H9 (cell line): ENCODE measurements at regions not wholly inside any gene's neighbourhood (a gene's known extent, or its start where the extent isn't known, plus 50 kb on each side); places are given as distances from the start of the nearest gene placed in this dataset.

ENCODE experiments used
- DNase-seq: peaks from one replicate; pipeline ENCODE4 v3.0.0-alpha.2; 2017
- H2AFZ ChIP-seq: one replicate; pipeline ENCODE4 v1.6.1; 2013; ENCODE audit warnings: mild to moderate bottlenecking, low read length, control low read depth, moderate library complexity
- H2AK5ac ChIP-seq: 2 replicates; pipeline ENCODE4 v1.6.1; 2013; ENCODE audit warnings: low read length, control low read depth, mixed read lengths; ENCODE audit not compliant: insufficient read length
- H2BK120ac ChIP-seq: one replicate; pipeline ENCODE4 v1.6.1; 2013; ENCODE audit warnings: low read depth, mild to moderate bottlenecking, low read length, control low read depth, inconsistent platforms; ENCODE audit not compliant: poor library complexity, severe bottlenecking
- H2BK12ac ChIP-seq: 2 replicates; pipeline ENCODE4 v1.6.1; 2013; ENCODE audit warnings: low read length, control low read depth, mixed read lengths, low read depth; ENCODE audit not compliant: insufficient read length
- H2BK15ac ChIP-seq: 2 replicates; pipeline ENCODE4 v1.6.1; 2013; ENCODE audit warnings: low read depth, low read length, control low read depth
- H2BK20ac ChIP-seq: one replicate; pipeline ENCODE4 v1.6.1; 2013; ENCODE audit warnings: low read depth, mild to moderate bottlenecking, low read length, control low read depth, inconsistent platforms; ENCODE audit not compliant: poor library complexity, severe bottlenecking
- H2BK5ac ChIP-seq: 2 replicates; pipeline ENCODE4 v1.6.1; 2013; ENCODE audit warnings: low read length, control low read depth, mixed read lengths; ENCODE audit not compliant: insufficient read length
- H3K14ac ChIP-seq: 2 replicates; pipeline ENCODE4 v1.6.1; 2013; ENCODE audit warnings: low read length, control low read depth; ENCODE audit not compliant: insufficient read depth
- H3K18ac ChIP-seq: 2 replicates; pipeline ENCODE4 v1.6.1; 2013; ENCODE audit warnings: low read depth, mild to moderate bottlenecking, mixed read lengths, low read length, control low read depth; ENCODE audit not compliant: insufficient read length
- H3K23ac ChIP-seq: 2 replicates; pipeline ENCODE4 v1.6.1; 2013; ENCODE audit warnings: low read length, control low read depth, mixed read lengths, low read depth; ENCODE audit not compliant: insufficient read length
- H3K23me2 ChIP-seq: 2 replicates; pipeline ENCODE4 v1.6.1; 2013; ENCODE audit warnings: low read depth, mild to moderate bottlenecking, mixed read lengths, low read length, control low read depth; ENCODE audit not compliant: insufficient read length, poor library complexity, severe bottlenecking
- H3K27ac ChIP-seq: 2 replicates; pipeline ENCODE4 v1.5.1; 2013; ENCODE audit warnings: low read length, control low read depth, mixed read lengths, low read depth; ENCODE audit not compliant: insufficient read length
- H3K27me3 ChIP-seq: 2 replicates; pipeline ENCODE4 v1.6.1; 2013; ENCODE audit warnings: low read length, control low read depth, inconsistent platforms; ENCODE audit not compliant: insufficient read depth
- H3K4ac ChIP-seq: 2 replicates; pipeline ENCODE4 v1.6.1; 2013; ENCODE audit warnings: low read depth, mild to moderate bottlenecking, control low read depth, inconsistent platforms, low read length, moderate library complexity
- H3K4me1 ChIP-seq: 2 replicates; pipeline ENCODE4 v1.6.1; 2013; ENCODE audit warnings: low read length, control low read depth, inconsistent platforms; ENCODE audit not compliant: insufficient read depth
- H3K4me2 ChIP-seq: 2 replicates; pipeline ENCODE4 v1.6.1; 2013; ENCODE audit warnings: low read length, control low read depth, mixed read lengths; ENCODE audit not compliant: insufficient read length, insufficient read depth
- H3K56ac ChIP-seq: 2 replicates; pipeline ENCODE4 v1.6.1; 2013; ENCODE audit warnings: low read depth, mild to moderate bottlenecking, mixed read lengths, low read length, control low read depth; ENCODE audit not compliant: insufficient read length
- H3K79me1 ChIP-seq: 2 replicates; pipeline ENCODE4 v1.6.1; 2013; ENCODE audit warnings: low read depth, mild to moderate bottlenecking, moderate library complexity, low read length, control low read depth, inconsistent platforms; ENCODE audit not compliant: insufficient read depth, poor library complexity, severe bottlenecking
- H3K79me2 ChIP-seq: 2 replicates; pipeline ENCODE4 v1.6.1; 2013; ENCODE audit warnings: low read length, control low read depth, inconsistent platforms; ENCODE audit not compliant: insufficient read depth
- H3K9ac ChIP-seq: 2 replicates; pipeline ENCODE4 v1.6.1; 2013; ENCODE audit warnings: low read length, control low read depth, mixed read lengths; ENCODE audit not compliant: insufficient read length; ENCODE audit errors: extremely low read depth
- H3K9me3 ChIP-seq: one replicate; pipeline ENCODE4 v1.6.1; 2013; ENCODE audit warnings: low read depth, low read length, inconsistent platforms; ENCODE audit not compliant: control insufficient read depth
- H3T11ph ChIP-seq: one replicate; pipeline ENCODE4 v1.6.1; 2013; ENCODE audit warnings: mild to moderate bottlenecking, low read length, control low read depth, inconsistent platforms
- H4K20me1 ChIP-seq: one replicate; pipeline ENCODE4 v1.6.1; 2013; ENCODE audit not compliant: control insufficient read depth, insufficient read length, insufficient read depth
- H4K5ac ChIP-seq: 2 replicates; pipeline ENCODE4 v1.6.1; 2013; ENCODE audit warnings: low read depth, mild to moderate bottlenecking, mixed read lengths, low read length, control low read depth; ENCODE audit not compliant: insufficient read length
- H4K8ac ChIP-seq: replicated peaks from 2 replicates; pipeline ENCODE4 v1.6.1; 2013; ENCODE audit warnings: low read length, control low read depth, mixed read lengths, low read depth; ENCODE audit not compliant: insufficient read length
- H4K91ac ChIP-seq: 2 replicates; pipeline ENCODE4 v1.6.1; 2013; ENCODE audit warnings: low read depth, mild to moderate bottlenecking, moderate library complexity, mixed read lengths, low read length, control low read depth; ENCODE audit not compliant: insufficient read length
- H3K27ac Mint-ChIP-seq, 3 experiments: 2 replicates in 2 of 3; 3 replicates in 1 of 3; pipeline ENCODE4 v1.8.0; 2020 to 2021; ENCODE audit warnings: mixed read lengths in 3 of 3, mild to moderate bottlenecking in 1 of 3, moderate library complexity in 1 of 3
- H3K27me3 Mint-ChIP-seq: 2 replicates; pipeline ENCODE4 v1.8.0; 2021; ENCODE audit warnings: low read depth, mild to moderate bottlenecking, moderate library complexity, mixed read lengths
- H3K36me3 Mint-ChIP-seq, 3 experiments: 2 replicates in 2 of 3; 3 replicates in 1 of 3; pipeline ENCODE4 v1.8.0; 2020 to 2021; ENCODE audit warnings: low read depth in 3 of 3, mixed read lengths in 3 of 3; ENCODE audit not compliant: insufficient read depth in 1 of 3
- H3K4me1 Mint-ChIP-seq, 2 experiments: 2 replicates each; pipeline ENCODE4 v1.8.0; 2020; ENCODE audit warnings: mixed read lengths in 2 of 2
- H3K4me3 Mint-ChIP-seq, 2 experiments: 2 replicates in 1 of 2; 3 replicates in 1 of 2; pipeline ENCODE4 v1.8.0; 2020 to 2021; ENCODE audit warnings: mild to moderate bottlenecking in 2 of 2, mixed read lengths in 2 of 2, moderate library complexity in 1 of 2
- H3K9me3 Mint-ChIP-seq, 2 experiments: 2 replicates in 1 of 2; 3 replicates in 1 of 2; pipeline ENCODE4 v1.8.0; 2020; ENCODE audit warnings: mild to moderate bottlenecking in 2 of 2, mixed read lengths in 2 of 2, moderate library complexity in 1 of 2
- CTCF ChIP-seq: fragments of 200-600 bp; sonication (generic); conservative IDR thresholded peaks from 3 replicates; pipeline ENCODE4 v1.8.0; 2021; ENCODE audit warnings: antibody characterized with exemption, mild to moderate bottlenecking
- WGBS: extraction: QIAGEN DNeasy Blood & Tissue Kit; methylation state at CpG from one replicate; pipeline ENCODE4 v1.1.7; 2013; ENCODE audit warnings: missing lambda C conversion rate, low lambda C conversion rate, mixed read lengths; ENCODE audit not compliant: insufficient read length; ENCODE audit errors: extremely low coverage; 5-methylcytosine and 5-hydroxymethylcytosine counted together

DNA sequence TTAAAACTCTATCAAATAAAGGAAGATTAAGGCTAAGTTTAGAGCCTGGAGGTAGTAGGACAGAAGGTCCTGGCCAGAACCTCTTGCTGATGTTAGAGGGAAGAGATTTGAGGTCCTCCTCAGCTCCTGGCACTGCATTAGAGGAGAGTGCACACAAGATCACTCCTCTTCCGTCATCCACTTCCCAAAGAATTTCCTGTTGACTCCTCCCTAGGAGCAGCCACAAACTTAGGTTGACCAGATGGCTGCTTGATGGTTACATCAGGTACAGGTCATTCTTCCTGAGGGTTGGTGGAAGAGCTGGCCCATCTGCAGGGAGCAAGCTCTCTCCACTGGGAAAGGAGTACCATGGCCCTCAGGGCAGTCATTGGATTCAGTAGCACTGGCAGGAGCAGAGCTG is 93.9 kb upstream of the IL33 start:
- no peak overlapping the region for H2BK5ac ChIP-seq
- no peak overlapping the region for H3K18ac ChIP-seq
- Mint-ChIP-seq H3K4me1 (no peaks in the 10 kb centered on the region), H3K4me3 (no peak overlapping the region), H3K27ac (no peak overlapping the region), H3K27me3 (no peaks in the 10 kb centered on the region), H3K36me3 (no peaks in the 10 kb centered on the region), H3K9me3 (no peaks in the 10 kb centered on the region)
- TF ChIP-seq CTCF, result no peak
- no peak overlapping the region for H2BK20ac ChIP-seq
- H3K14ac ChIP-seq, result no peak overlapping the region
- no peak overlapping the region for H3K4me2 ChIP-seq
- H3T11ph ChIP-seq, result no peak overlapping the region
- no peak overlapping the region for H2BK12ac ChIP-seq
- no peaks in the 10 kb centered on the region for H3K79me2 ChIP-seq
- no peak for DNase-seq
- no CpG with 5 or more reads among the region's 1 CpG for WGBS
- no peaks in the 10 kb centered on the region for H3K4me1 ChIP-seq
- H4K91ac ChIP-seq, result no peak overlapping the region
- H3K27me3 ChIP-seq, result no peaks in the 10 kb centered on the region
- H3K9me3 ChIP-seq, result no peaks in the 10 kb centered on the region
- H4K8ac ChIP-seq, result no peak overlapping the region
- H2BK15ac ChIP-seq, result no peak overlapping the region
- H3K56ac ChIP-seq, result no peak overlapping the region
- no peak overlapping the region for H4K5ac ChIP-seq
- H3K23ac ChIP-seq, result no peak overlapping the region
- no peak overlapping the region for H2AFZ ChIP-seq
- H3K23me2 ChIP-seq, result no peaks in the 10 kb centered on the region
- H4K20me1 ChIP-seq, result no peaks in the 10 kb centered on the region
- H3K4ac ChIP-seq, result no peak overlapping the region
- H3K27ac ChIP-seq, result no peak overlapping the region
- no peak overlapping the region for H2AK5ac ChIP-seq
- no peaks in the 10 kb centered on the region for H3K79me1 ChIP-seq
- no peak overlapping the region for H3K9ac ChIP-seq
- no peak overlapping the region for H2BK120ac ChIP-seq
